Femur (tissue), 1 donor: ENCODE measurements at regions not wholly inside any gene's neighbourhood (a gene's known extent, or its start where the extent isn't known, plus 50 kb on each side); places are given as distances from the start of the nearest gene placed in this dataset.
"Not testable (repeated sequence)": the region's sequence is repeated elsewhere in the genome, so short reads cannot be mapped to it uniquely, and the experiment has no call there.

Experiments used
- DNase-seq: peaks from one replicate; pipeline ENCODE4 v3.0.0-alpha.2; 2017

GRCh38 chr6:101116337-101116736 is 235.2 kb upstream of the ASCC3 start:
- no peak for DNase-seq

- no peak for DNase-seq
These were observed 236.4 kb upstream of the ASCC3 start for GRCh38 chr6:101117393-101118135.

GRCh38 chr6:101118136-101118396 is 236.9 kb upstream of the ASCC3 start:
- no peak for DNase-seq

- no peak for DNase-seq
These were observed 239.6 kb upstream of the ASCC3 start for GRCh38 chr6:101120747-101121146.

- DNase-seq = no peak
These were observed 244.3 kb upstream of the ASCC3 start for GRCh38 chr6:101125380-101125971.

- DNase-seq = no peak
These were observed 245.4 kb upstream of the ASCC3 start for GRCh38 chr6:101126501-101126900.

- DNase-seq = no peak
These were observed 248.7 kb upstream of the ASCC3 start for GRCh38 chr6:101129851-101130250.

- DNase-seq = no peak
These were observed 247.1 kb upstream of the GRIK2 start for GRCh38 chr6:101146389-101146788.

- DNase-seq = no peak
These were observed 243.3 kb upstream of the GRIK2 start for GRCh38 chr6:101150226-101150625.

- DNase-seq = not testable (repeated sequence)
These were observed 235.9 kb upstream of the GRIK2 start for GRCh38 chr6:101157638-101158037.

- no peak for DNase-seq
These were observed 229.9 kb upstream of the GRIK2 start for GRCh38 chr6:101163611-101164010.

- DNase-seq = no peak
These were observed 225.9 kb upstream of the GRIK2 start for GRCh38 chr6:101167638-101168037.

GRCh38 chr6:101171049-101171448 is 222.5 kb upstream of the GRIK2 start:
- DNase-seq = not testable (repeated sequence)

GRCh38 chr6:101178748-101179147 is 214.8 kb upstream of the GRIK2 start:
- no peak for DNase-seq

GRCh38 chr6:101181006-101181405 is 212.5 kb upstream of the GRIK2 start:
- DNase-seq = no peak

GRCh38 chr6:101188285-101188798 is 205.2 kb upstream of the GRIK2 start:
- DNase-seq = not testable (repeated sequence)

- no peak for DNase-seq
These were observed 197.9 kb upstream of the GRIK2 start for GRCh38 chr6:101195588-101195987.

GRCh38 chr6:101199441-101199840 is 194.1 kb upstream of the GRIK2 start:
- no peak for DNase-seq

- DNase-seq = no peak
These were observed 190.6 kb upstream of the GRIK2 start for GRCh38 chr6:101202867-101203374.

GRCh38 chr6:101203664-101204063 is 189.8 kb upstream of the GRIK2 start:
- no peak for DNase-seq

GRCh38 chr6:101208152-101208551 is 185.4 kb upstream of the GRIK2 start:
- no peak for DNase-seq

GRCh38 chr6:101212640-101213039 is 180.9 kb upstream of the GRIK2 start:
- no peak for DNase-seq

- no peak for DNase-seq
These were observed 171.5 kb upstream of the GRIK2 start for GRCh38 chr6:101222007-101222406.

GRCh38 chr6:101224751-101225150 is 168.8 kb upstream of the GRIK2 start:
- DNase-seq = no peak
